ENCODE measurements at regions not wholly inside any gene's neighbourhood (a gene's known extent, or its start where the extent isn't known, plus 50 kb on each side); places are given as distances from the start of the nearest gene placed in this dataset.

- TF ChIP-seq, protein P1, sequence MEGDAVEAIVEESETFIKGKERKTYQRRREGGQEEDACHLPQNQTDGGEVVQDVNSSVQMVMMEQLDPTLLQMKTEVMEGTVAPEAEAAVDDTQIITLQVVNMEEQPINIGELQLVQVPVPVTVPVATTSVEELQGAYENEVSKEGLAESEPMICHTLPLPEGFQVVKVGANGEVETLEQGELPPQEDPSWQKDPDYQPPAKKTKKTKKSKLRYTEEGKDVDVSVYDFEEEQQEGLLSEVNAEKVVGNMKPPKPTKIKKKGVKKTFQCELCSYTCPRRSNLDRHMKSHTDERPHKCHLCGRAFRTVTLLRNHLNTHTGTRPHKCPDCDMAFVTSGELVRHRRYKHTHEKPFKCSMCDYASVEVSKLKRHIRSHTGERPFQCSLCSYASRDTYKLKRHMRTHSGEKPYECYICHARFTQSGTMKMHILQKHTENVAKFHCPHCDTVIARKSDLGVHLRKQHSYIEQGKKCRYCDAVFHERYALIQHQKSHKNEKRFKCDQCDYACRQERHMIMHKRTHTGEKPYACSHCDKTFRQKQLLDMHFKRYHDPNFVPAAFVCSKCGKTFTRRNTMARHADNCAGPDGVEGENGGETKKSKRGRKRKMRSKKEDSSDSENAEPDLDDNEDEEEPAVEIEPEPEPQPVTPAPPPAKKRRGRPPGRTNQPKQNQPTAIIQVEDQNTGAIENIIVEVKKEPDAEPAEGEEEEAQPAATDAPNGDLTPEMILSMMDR (IDR thresholded peaks at IDR 0.05) = no peak
These were observed 1289.2 kb upstream of the PCDH20 start for GRCh38 chr13:62704875-62705274.

GRCh38 chr13:62702502-62702901 lies 1286.9 kb upstream of the PCDH20 start:
- TF ChIP-seq, protein P1 (IDR thresholded peaks at IDR 0.05) = no peak

- TF ChIP-seq, protein P1 (IDR thresholded peaks at IDR 0.05) = no peak
These were observed 1282.1 kb upstream of the PCDH20 start for GRCh38 chr13:62697701-62698100.

- TF ChIP-seq, protein P1 (IDR thresholded peaks at IDR 0.05) = no peak
These were observed 1280.8 kb upstream of the PCDH20 start for GRCh38 chr13:62696490-62696889.

GRCh38 chr13:62687732-62688131 lies 1272.1 kb upstream of the PCDH20 start:
- TF ChIP-seq, protein P1 (IDR thresholded peaks at IDR 0.05) = no peak

GRCh38 chr13:62684359-62684758 lies 1268.7 kb upstream of the PCDH20 start:
- TF ChIP-seq, protein P1 (IDR thresholded peaks at IDR 0.05) = no peak

DNA sequence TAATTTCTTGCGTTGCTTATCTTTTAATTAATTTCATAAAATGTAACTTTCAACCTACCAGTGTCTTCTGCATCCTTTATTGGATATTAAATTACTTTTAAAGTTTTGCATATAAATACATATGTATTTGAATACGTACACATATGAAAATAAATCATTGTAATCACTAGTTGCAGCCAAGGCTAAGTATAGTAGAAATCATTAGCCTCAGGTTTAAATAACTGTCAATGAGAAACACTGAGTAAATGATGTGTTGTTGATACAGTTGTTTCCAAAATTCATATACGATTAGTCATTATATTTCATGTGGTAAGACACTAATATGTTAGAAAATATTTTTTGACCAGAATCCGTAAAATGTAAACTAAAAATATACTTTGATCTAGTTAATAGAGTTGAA lies 1267.1 kb upstream of the PCDH20 start:
- TF ChIP-seq, protein P1 (IDR thresholded peaks at IDR 0.05) = no peak

GRCh38 chr13:62678039-62678438 lies 1262.4 kb upstream of the PCDH20 start:
- TF ChIP-seq, protein P1 (IDR thresholded peaks at IDR 0.05) = no peak

Measured in LNCAP (cell line).